ENCODE measurements at regions not wholly inside any gene's neighbourhood (a gene's known extent, or its start where the extent isn't known, plus 50 kb on each side); places are given as distances from the start of the nearest gene placed in this dataset.

DNA sequence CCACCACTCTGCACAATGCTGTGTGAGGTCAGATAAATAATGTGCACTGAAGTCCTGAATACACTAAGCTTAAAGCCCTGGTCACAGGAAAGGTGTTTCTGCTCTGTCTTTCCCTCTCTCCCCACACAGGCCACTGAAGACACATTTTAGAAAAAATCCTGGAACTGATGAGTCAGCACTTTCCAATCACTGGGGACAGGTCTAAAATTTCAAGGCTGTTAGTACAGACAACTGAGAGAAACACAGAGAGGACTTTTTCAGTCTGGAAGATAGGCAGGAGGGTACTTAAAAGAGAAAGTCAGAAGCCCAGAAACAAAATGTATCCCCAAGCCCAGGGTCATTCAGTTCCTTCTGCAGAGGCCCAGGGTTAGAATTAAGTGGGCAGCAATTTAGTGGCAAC lies 333.9 kb upstream of the CCDC196 start:
- TF ChIP-seq SMC3 (IDR thresholded peaks at IDR 0.05; ENCODE audit: low read depth, low read length) (no peak), POLR2AphosphoS5 (IDR thresholded peaks at IDR 0.05; ENCODE audit: low read depth, low read length) (no peak), RXRA (IDR thresholded peaks at IDR 0.05; ENCODE audit: borderline replicate concordance, low read depth) (no peak), ELF1 (IDR thresholded peaks at IDR 0.05) (no peak), MEF2A (IDR thresholded peaks at IDR 0.05; ENCODE audit: borderline replicate concordance, low read depth) (no peak), JUND (IDR thresholded peaks at IDR 0.05) (no peak), YY1 (IDR thresholded peaks at IDR 0.05; ENCODE audit: low read depth) (no peak), NFIC (IDR thresholded peaks at IDR 0.05; ENCODE audit: borderline replicate concordance) (no peak), EP300 (IDR thresholded peaks at IDR 0.05; ENCODE audit: borderline replicate concordance in 1 of 2, low read depth in 1 of 2, low read length in 1 of 2) (no peak), FOXJ3 (CRISPR knock-in tag; IDR thresholded peaks at IDR 0.05) (no peak)
- TF ChIP-seq, protein P1, sequence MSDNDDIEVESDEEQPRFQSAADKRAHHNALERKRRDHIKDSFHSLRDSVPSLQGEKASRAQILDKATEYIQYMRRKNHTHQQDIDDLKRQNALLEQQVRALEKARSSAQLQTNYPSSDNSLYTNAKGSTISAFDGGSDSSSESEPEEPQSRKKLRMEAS (IDR thresholded peaks at IDR 0.05; ENCODE audit: low read depth): no peak
- TF ChIP-seq, protein P2, sequence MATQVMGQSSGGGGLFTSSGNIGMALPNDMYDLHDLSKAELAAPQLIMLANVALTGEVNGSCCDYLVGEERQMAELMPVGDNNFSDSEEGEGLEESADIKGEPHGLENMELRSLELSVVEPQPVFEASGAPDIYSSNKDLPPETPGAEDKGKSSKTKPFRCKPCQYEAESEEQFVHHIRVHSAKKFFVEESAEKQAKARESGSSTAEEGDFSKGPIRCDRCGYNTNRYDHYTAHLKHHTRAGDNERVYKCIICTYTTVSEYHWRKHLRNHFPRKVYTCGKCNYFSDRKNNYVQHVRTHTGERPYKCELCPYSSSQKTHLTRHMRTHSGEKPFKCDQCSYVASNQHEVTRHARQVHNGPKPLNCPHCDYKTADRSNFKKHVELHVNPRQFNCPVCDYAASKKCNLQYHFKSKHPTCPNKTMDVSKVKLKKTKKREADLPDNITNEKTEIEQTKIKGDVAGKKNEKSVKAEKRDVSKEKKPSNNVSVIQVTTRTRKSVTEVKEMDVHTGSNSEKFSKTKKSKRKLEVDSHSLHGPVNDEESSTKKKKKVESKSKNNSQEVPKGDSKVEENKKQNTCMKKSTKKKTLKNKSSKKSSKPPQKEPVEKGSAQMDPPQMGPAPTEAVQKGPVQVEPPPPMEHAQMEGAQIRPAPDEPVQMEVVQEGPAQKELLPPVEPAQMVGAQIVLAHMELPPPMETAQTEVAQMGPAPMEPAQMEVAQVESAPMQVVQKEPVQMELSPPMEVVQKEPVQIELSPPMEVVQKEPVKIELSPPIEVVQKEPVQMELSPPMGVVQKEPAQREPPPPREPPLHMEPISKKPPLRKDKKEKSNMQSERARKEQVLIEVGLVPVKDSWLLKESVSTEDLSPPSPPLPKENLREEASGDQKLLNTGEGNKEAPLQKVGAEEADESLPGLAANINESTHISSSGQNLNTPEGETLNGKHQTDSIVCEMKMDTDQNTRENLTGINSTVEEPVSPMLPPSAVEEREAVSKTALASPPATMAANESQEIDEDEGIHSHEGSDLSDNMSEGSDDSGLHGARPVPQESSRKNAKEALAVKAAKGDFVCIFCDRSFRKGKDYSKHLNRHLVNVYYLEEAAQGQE (IDR thresholded peaks at IDR 0.05; ENCODE audit: low read depth, low read length): no peak
- H3K4me2 ChIP-seq: no peak overlapping the region
- H2AFZ ChIP-seq (ENCODE audit: low read depth): no peak overlapping the region
- H3K36me3 ChIP-seq (replicated peaks in 1 of 2; ENCODE audit: control insufficient read depth in 1 of 2, insufficient read depth in 2 of 2, low read length in 1 of 2): no peaks in the 10 kb centered on the region
- no peak overlapping the region for H3K4me3 ChIP-seq (ENCODE audit: low read depth in 2 of 2, low read length in 1 of 2)
- no peak overlapping the region for H3K27ac ChIP-seq (ENCODE audit: low read depth in 2 of 2, low read length in 1 of 2)
- no peak overlapping the region for H3K9ac ChIP-seq
- no peaks in the 10 kb centered on the region for H3K9me2 ChIP-seq
- ChIA-PET POLR2A (no interaction called here), CTCF (interaction anchor here (1.1 kb wide), 1 partner anchor 20 kb away, joined by 3 read pairs; no protein-coding TSS in a partner anchor)
- no peaks in the 10 kb centered on the region for H4K20me1 ChIP-seq (ENCODE audit: insufficient read depth)
- H3K4me1 ChIP-seq (ENCODE audit: control insufficient read depth in 1 of 2, insufficient read depth in 2 of 2, low read depth in 1 of 2, low read length in 1 of 2): peaks cover 0 to 7% of the 10 kb centered on the region in 2 experiments; a peak in 1 of 4 replicates
- no peaks in the 10 kb centered on the region for H3K27me3 ChIP-seq (ENCODE audit: insufficient read depth)
- no peaks in the 10 kb centered on the region for H3F3A ChIP-seq (replicated peaks; ENCODE audit: insufficient read depth)
- H3K9me3 ChIP-seq: no peaks in the 10 kb centered on the region; the same call in 1 of the 2 replicates
- no peak for DNase-seq
- H3K79me2 ChIP-seq (ENCODE audit: insufficient read depth): no peaks in the 10 kb centered on the region

DNA sequence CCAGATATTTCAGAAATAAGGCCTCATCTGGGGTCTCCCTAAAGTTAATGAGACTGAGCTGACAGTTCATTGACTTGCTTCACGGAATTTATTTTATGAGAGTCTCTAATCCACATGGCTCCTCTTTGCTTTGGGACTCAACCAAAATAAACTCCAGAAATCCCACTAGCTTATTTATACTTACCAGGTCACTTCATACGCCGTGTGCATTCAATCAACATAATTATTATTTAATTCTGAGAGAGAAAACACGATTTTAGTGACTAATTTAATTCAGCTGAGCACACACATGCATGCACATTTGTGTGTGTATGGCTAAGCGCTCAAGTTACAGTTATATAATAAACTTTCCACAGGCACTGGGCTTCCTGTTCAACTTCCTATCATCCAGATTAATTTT lies 333.4 kb upstream of the CCDC196 start:
- Histone ChIP-seq H3K27ac (ENCODE audit: low read depth in 2 of 2, low read length in 1 of 2) (no peak overlapping the region), H3K27me3 (ENCODE audit: insufficient read depth) (no peaks in the 10 kb centered on the region), H3K4me2 (no peak overlapping the region), H4K20me1 (ENCODE audit: insufficient read depth) (no peaks in the 10 kb centered on the region), H3K79me2 (ENCODE audit: insufficient read depth) (no peaks in the 10 kb centered on the region), H3F3A (replicated peaks; ENCODE audit: insufficient read depth) (no peaks in the 10 kb centered on the region), H3K9me2 (no peaks in the 10 kb centered on the region), H3K36me3 (replicated peaks in 1 of 2; ENCODE audit: control insufficient read depth in 1 of 2, insufficient read depth in 2 of 2, low read length in 1 of 2) (no peaks in the 10 kb centered on the region), H3K9me3 (no peaks in the 10 kb centered on the region; the same call in 1 of the 2 replicates), H3K4me3 (ENCODE audit: low read depth in 2 of 2, low read length in 1 of 2) (no peak overlapping the region), H2AFZ (ENCODE audit: low read depth) (no peak overlapping the region), H3K9ac (no peak overlapping the region), H3K4me1 (ENCODE audit: control insufficient read depth in 1 of 2, insufficient read depth in 2 of 2, low read depth in 1 of 2, low read length in 1 of 2) (peaks cover 0 to 7% of the 10 kb centered on the region in 2 experiments; a peak in 1 of 4 replicates)
- ChIA-PET POLR2A (no interaction called here), CTCF (interaction anchor here (1.1 kb wide), 1 partner anchor 20 kb away, joined by 3 read pairs; no protein-coding TSS in a partner anchor)
- no peak for DNase-seq
- WGBS (ENCODE audit: low lambda C conversion rate): 25% methylated on average over 5 of the region's 5 CpGs
- no peak for TF ChIP-seq EP300 (IDR thresholded peaks at IDR 0.05; ENCODE audit: borderline replicate concordance in 1 of 2, low read depth in 1 of 2, low read length in 1 of 2)

All from SK-N-SH (cell line).